ENCODE measurements at regions not wholly inside any gene's neighbourhood (a gene's known extent, or its start where the extent isn't known, plus 50 kb on each side); places are given as distances from the start of the nearest gene placed in this dataset.
"Not testable (repeated sequence)": the region's sequence is repeated elsewhere in the genome, so short reads cannot be mapped to it uniquely, and the experiment has no call there.

DNA sequence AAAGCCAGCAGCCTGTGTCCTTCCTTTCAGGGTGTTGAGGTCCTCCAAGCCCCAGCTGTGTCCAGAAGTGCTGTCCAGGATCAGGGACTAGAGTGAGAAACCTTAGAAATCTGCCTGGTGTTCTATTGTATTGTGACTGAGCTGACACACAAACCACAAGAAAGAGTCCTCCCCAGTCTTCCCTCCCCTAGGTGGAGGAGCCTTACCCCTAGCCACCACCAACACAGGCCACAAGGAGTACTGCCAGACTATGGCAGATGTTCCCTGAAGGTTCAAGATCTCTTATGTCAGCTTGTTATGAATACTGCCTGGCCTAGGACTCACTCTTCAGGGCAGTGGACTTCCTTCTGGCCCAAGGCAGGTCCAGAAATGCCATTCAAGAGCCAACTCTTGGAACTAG is 514.1 kb upstream of the PITX2 start (continued):
- TF ChIP-seq, protein P1, sequence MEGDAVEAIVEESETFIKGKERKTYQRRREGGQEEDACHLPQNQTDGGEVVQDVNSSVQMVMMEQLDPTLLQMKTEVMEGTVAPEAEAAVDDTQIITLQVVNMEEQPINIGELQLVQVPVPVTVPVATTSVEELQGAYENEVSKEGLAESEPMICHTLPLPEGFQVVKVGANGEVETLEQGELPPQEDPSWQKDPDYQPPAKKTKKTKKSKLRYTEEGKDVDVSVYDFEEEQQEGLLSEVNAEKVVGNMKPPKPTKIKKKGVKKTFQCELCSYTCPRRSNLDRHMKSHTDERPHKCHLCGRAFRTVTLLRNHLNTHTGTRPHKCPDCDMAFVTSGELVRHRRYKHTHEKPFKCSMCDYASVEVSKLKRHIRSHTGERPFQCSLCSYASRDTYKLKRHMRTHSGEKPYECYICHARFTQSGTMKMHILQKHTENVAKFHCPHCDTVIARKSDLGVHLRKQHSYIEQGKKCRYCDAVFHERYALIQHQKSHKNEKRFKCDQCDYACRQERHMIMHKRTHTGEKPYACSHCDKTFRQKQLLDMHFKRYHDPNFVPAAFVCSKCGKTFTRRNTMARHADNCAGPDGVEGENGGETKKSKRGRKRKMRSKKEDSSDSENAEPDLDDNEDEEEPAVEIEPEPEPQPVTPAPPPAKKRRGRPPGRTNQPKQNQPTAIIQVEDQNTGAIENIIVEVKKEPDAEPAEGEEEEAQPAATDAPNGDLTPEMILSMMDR (IDR thresholded peaks at IDR 0.05; ENCODE audit: poor library complexity, severe bottlenecking): no peak

DNA sequence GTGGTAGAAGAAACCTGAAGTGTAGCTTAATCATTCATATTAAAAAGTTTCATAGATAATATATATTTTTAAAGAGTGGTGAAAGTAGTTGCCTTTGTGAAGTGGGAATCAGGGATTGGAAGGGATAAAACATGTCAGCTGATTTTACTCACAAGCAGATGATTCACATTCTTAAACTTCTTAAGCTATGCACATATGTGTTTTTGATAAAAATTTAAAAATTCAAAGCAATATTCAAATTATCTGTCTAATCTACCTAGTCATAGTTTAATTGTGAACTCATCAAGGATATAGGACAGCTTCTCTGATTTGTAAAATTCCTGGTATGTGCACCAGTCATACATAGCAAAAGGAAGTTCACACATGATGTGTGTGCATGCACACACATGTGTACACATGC is 520.6 kb upstream of the PITX2 start:
- H3K27ac ChIP-seq (ENCODE audit: low read length): no peak overlapping the region
- H3K9ac ChIP-seq (ENCODE audit: low read length): no peak overlapping the region
- H3F3A ChIP-seq (ENCODE audit: insufficient read depth, low read length, poor library complexity, severe bottlenecking): no peaks in the 10 kb centered on the region
- no peaks in the 10 kb centered on the region for H3K9me3 ChIP-seq (ENCODE audit: low read length)
- no peaks in the 10 kb centered on the region for H3K27me3 ChIP-seq (ENCODE audit: insufficient read depth, low read depth, low read length)
- H3K4me2 ChIP-seq (ENCODE audit: low read length): no peak overlapping the region
- H3K36me3 ChIP-seq (ENCODE audit: insufficient read depth, low read length): no peaks in the 10 kb centered on the region
- H2AFZ ChIP-seq (ENCODE audit: low read depth, low read length): no peak overlapping the region
- H3K9me2 ChIP-seq (ENCODE audit: insufficient read depth, low read length): no peaks in the 10 kb centered on the region
- TF ChIP-seq EP300 (conservative IDR thresholded peaks at IDR 0.05; ENCODE audit: poor library complexity, severe bottlenecking) (no peak), RAD21 (conservative IDR thresholded peaks at IDR 0.05) (no peak), EZH2 (IDR thresholded peaks at IDR 0.05; ENCODE audit: borderline replicate concordance, insufficient read depth, low read length, poor library complexity, severe bottlenecking) (no peak), SMC3 (conservative IDR thresholded peaks at IDR 0.05; ENCODE audit: poor library complexity) (no peak), POLR2AphosphoS5 (IDR thresholded peaks at IDR 0.05) (no peak), TAF1 (IDR thresholded peaks at IDR 0.05; ENCODE audit: low read depth) (no peak), MXI1 (conservative IDR thresholded peaks at IDR 0.05; ENCODE audit: poor library complexity, severe bottlenecking) (no peak)
- TF ChIP-seq, protein P2, sequence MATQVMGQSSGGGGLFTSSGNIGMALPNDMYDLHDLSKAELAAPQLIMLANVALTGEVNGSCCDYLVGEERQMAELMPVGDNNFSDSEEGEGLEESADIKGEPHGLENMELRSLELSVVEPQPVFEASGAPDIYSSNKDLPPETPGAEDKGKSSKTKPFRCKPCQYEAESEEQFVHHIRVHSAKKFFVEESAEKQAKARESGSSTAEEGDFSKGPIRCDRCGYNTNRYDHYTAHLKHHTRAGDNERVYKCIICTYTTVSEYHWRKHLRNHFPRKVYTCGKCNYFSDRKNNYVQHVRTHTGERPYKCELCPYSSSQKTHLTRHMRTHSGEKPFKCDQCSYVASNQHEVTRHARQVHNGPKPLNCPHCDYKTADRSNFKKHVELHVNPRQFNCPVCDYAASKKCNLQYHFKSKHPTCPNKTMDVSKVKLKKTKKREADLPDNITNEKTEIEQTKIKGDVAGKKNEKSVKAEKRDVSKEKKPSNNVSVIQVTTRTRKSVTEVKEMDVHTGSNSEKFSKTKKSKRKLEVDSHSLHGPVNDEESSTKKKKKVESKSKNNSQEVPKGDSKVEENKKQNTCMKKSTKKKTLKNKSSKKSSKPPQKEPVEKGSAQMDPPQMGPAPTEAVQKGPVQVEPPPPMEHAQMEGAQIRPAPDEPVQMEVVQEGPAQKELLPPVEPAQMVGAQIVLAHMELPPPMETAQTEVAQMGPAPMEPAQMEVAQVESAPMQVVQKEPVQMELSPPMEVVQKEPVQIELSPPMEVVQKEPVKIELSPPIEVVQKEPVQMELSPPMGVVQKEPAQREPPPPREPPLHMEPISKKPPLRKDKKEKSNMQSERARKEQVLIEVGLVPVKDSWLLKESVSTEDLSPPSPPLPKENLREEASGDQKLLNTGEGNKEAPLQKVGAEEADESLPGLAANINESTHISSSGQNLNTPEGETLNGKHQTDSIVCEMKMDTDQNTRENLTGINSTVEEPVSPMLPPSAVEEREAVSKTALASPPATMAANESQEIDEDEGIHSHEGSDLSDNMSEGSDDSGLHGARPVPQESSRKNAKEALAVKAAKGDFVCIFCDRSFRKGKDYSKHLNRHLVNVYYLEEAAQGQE (IDR thresholded peaks at IDR 0.05; ENCODE audit: borderline replicate concordance): no peak
- TF ChIP-seq, protein P1 (IDR thresholded peaks at IDR 0.05; ENCODE audit: poor library complexity, severe bottlenecking): no peak
- no peaks in the 10 kb centered on the region for H3K79me2 ChIP-seq (replicated peaks; ENCODE audit: insufficient read depth, low read length)
- no peaks in the 10 kb centered on the region for H4K20me1 ChIP-seq (ENCODE audit: insufficient read depth)
- H3K4me3 ChIP-seq (ENCODE audit: low read length): no peak overlapping the region

DNA sequence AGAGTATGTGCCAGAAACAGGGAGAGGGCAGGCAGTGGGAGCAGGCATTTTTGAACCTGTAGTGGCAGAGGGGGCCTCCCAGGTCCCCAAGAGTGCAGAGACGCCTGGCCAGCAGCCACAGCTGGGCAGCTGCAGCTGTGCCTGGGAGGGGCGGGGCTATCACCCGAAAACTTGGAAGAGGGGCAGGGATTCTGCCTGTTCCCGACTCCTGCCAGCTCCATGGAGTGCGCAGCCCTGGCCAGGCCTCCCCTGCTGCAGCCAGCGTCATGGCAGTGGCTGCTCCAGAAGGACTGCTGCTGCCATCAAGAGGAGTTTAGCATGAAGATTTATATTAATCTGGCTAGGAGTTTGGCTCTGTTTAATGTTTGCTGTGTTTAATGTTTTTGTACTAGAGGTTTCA is 532.1 kb upstream of the PITX2 start:
- Histone ChIP-seq H3K36me3 (ENCODE audit: insufficient read depth, low read length) (no peaks in the 10 kb centered on the region), H2AFZ (ENCODE audit: low read depth, low read length) (no peak overlapping the region), H3K27ac (ENCODE audit: low read length) (no peak overlapping the region), H3F3A (ENCODE audit: insufficient read depth, low read length, poor library complexity, severe bottlenecking) (no peaks in the 10 kb centered on the region), H3K9ac (ENCODE audit: low read length) (no peak overlapping the region), H3K27me3 (ENCODE audit: insufficient read depth, low read depth, low read length) (no peaks in the 10 kb centered on the region), H3K9me3 (ENCODE audit: low read length) (peaks cover 9% of the 10 kb centered on the region), H3K4me2 (ENCODE audit: low read length) (no peak overlapping the region), H3K79me2 (replicated peaks; ENCODE audit: insufficient read depth, low read length) (no peaks in the 10 kb centered on the region), H3K4me3 (ENCODE audit: low read length) (no peak overlapping the region), H3K9me2 (ENCODE audit: insufficient read depth, low read length) (no peaks in the 10 kb centered on the region), H4K20me1 (ENCODE audit: insufficient read depth) (no peaks in the 10 kb centered on the region)
- TF ChIP-seq, protein P1 (IDR thresholded peaks at IDR 0.05; ENCODE audit: poor library complexity, severe bottlenecking): no peak
- no peak for TF ChIP-seq POLR2AphosphoS5 (IDR thresholded peaks at IDR 0.05)
- TF ChIP-seq RAD21 (conservative IDR thresholded peaks at IDR 0.05): no peak
- no peak for TF ChIP-seq TAF1 (IDR thresholded peaks at IDR 0.05; ENCODE audit: low read depth)
- TF ChIP-seq EZH2 (IDR thresholded peaks at IDR 0.05; ENCODE audit: borderline replicate concordance, insufficient read depth, low read length, poor library complexity, severe bottlenecking): no peak

DNA sequence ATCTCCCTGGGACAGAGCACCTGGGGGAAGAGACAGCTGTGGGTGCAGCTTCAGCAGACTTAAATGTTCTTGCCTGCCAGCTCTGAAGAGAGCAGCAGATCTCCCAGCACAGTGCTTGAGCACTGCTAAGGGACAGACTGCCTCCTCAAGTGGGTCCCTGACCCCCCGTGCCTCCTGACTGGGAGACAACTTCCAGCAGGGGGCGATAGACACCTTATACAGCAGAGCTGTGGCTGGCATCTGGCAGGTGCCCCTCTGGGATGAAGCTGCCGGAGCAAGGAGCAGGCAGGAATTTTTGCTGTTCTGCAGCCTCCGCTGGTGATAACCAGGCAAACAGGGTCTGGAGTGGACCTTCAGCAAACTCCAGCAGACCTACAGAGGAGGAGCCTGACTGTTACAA is 541.7 kb upstream of the PITX2 start:
- not testable (repeated sequence) for H3K9ac ChIP-seq (ENCODE audit: low read length); H3K27me3 ChIP-seq (ENCODE audit: insufficient read depth, low read depth, low read length); H2AFZ ChIP-seq (ENCODE audit: low read depth, low read length); H3K4me3 ChIP-seq (ENCODE audit: low read length); H3F3A ChIP-seq (ENCODE audit: insufficient read depth, low read length, poor library complexity, severe bottlenecking); H3K27ac ChIP-seq (ENCODE audit: low read length); H3K36me3 ChIP-seq (ENCODE audit: insufficient read depth, low read length); H3K79me2 ChIP-seq (replicated peaks; ENCODE audit: insufficient read depth, low read length); H3K9me2 ChIP-seq (ENCODE audit: insufficient read depth, low read length); H3K9me3 ChIP-seq (ENCODE audit: low read length); H4K20me1 ChIP-seq (ENCODE audit: insufficient read depth); H3K4me2 ChIP-seq (ENCODE audit: low read length)
